Medulla oblongata (tissue), 1 donor: ENCODE measurements at regions not wholly inside any gene's neighbourhood (a gene's known extent, or its start where the extent isn't known, plus 50 kb on each side); places are given as distances from the start of the nearest gene placed in this dataset.
A peak's percentile ranks its signal among the peaks of the same experiment; 100 is the strongest.
"Not testable (repeated sequence)": the region's sequence is repeated elsewhere in the genome, so short reads cannot be mapped to it uniquely, and the experiment has no call there.

ENCODE experiments used
- DNase-seq: peaks from one replicate; pipeline ENCODE4 v3.0.0-alpha.2; 2015; ENCODE audit errors: extremely low spot score

DNA sequence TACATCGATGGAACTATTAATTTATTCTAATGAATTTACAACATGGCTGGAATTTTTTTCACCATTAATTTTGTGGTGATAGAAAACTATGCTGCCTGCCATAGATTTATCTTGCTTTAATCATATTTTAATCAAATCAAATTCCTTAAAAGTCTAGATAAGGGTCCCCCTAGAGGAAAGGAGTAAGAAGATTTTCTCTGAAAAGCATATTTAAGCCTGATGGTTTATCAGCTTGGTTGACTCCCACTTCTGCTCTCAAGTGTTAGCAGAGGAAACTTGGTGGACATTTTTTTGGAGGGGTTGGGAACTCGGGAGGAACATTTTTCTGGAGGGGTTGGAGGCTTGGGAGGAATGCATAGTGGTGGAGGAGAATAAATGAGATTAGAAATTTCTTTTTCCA, 253.3 kb downstream of the KCNRG start:
- DNase-seq: no peak

DNA sequence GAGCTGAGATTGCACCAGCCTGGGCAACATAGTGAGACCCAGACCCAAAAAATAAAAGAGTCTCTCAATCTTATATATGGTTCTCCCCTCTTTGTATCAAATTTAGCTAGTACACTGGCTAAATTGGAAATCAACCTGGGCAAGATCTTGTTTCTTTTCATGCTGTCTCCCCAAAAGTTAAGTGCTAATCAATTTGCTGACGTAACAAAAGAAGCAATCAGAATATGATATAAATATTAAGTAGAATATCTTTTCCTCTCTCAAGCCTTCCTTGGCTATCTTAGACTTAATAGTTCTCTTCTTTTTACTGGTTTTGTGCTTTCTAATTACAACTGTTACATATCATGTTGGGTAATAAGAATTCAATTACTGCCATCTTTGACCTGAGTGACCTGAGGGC, 258.9 kb downstream of the KCNRG start:
- DNase-seq: no peak

DNA sequence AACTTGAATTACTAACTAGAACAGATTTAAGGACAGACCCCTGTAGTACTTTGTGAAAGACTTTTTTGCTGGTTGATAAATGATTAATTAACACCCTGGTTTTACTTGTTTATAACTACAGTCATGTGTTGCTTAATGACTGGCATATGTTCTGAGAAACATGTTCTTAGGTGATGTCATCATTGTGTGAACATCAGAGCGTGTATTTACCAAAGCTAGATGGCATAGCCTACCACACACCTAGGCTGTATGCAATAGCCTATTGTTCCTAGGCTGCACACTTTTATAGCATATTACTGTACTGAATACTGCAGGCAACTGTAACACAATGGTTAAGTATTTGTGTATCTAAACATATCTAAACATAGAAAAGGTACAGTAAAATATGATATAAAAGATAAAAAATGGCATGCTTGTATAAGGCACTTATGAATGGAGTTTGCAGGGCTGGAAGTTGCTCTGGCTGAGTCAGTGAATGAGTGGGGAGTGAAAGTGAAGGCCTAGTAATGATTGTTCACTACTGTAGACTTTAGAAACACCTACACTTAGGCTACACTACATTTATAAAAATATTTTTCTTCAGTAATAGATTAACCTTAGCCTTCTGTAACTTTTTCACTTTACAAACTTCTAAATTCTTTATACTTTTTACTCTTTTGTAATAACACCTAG, 260.3 kb downstream of the KCNRG start:
- no peak for DNase-seq

DNA sequence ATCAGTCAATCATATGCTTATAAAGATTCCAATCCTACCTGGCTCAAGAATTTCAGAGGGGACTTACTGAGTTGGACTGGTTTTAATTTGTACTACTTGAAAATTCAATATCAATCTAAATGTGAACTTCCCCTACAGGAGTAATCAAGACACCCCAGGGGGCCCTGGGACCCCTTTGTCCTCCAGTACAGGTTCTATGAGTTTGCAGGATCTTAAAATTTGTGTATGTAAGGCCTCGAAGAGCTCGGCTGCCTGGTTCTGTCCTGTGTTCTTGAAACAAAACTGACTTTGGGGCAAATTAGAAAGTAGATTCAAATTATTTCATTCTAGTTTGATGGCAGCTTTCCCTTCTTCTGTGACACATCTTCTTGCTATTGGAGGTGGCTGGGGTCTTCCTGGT, 261.3 kb downstream of the KCNRG start:
- DNase-seq: no peak

DNA sequence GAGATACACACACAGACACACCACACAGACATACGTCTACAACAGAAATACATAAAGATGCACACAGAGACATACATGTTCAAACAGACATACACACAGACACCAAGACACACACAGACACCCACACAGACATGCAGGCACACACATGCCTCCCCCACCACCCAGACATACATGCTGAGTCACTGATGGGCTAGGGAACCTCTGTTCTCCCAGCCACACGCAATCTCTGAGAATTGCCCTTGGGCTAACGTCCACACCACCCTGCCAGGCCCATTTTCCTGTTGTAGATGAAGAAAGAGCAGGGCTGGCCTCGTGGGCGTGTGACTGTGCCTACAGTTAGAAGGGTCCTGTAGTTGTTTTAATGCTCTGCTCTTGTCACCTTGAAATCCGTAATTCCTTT, 261.9 kb downstream of the KCNRG start:
- no peak for DNase-seq

DNA sequence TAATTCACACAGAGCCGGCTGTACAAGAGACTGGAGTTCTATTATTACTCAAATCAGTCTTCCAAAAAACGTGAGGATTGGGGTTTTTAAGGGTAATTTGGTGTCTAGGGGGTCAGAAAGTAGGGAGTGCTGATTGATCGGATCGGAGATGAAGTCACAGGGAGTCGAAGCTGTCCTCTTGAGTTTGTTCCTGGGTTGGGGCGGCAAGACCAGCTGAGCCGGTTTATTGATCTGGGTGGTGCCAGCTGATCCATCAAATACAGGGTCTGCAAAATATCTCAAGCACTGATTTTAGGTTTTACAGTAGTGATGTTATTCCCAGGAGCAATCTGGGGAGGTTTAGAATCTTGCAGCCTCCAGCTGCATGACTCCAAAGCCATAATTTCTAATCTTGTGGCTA, 262.7 kb downstream of the KCNRG start:
- DNase-seq: no peak

DNA sequence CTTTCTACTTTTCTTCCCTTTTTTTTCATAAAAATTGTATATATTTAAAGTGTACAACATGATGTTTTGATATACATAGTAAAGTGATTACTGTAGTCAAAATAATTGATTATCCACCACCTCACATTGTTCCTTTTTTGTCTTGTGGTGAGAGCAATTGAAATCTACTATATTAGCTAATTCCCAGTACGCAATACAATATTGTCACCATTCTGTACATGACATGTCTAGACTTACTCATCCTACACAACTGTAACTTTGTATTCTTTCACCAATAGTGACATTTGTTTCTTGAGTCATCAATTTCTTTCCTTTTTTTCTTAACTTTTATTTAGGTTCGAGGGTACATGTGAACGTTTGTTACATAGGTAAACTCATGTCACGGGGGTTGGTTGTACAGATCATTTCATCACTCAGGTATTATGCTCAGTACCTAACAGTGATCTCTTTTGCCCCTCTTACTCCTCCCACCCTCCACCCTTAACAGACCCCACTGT, 265.2 kb downstream of the KCNRG start:
- DNase-seq: no peak

DNA sequence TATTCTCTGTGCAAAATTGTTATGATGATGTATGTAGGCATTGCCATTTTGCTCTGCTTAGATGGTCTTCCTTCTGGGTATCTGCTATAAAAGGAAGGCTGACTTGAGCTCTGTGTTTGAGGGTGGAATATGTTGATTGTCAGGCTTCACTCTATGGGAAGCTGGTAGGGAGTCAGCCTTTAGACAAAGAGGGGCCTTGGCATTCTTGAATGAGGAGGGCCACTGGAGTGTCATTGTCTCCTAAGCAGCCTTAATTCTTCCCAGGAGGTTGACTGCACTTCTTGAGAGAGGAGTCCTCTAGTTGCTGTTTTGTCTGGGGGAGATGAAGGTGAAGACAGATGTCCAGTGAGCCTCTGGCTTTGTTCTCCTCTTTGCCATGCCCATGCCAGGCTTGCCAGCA, 266.8 kb downstream of the KCNRG start:
- no peak for DNase-seq

DNA sequence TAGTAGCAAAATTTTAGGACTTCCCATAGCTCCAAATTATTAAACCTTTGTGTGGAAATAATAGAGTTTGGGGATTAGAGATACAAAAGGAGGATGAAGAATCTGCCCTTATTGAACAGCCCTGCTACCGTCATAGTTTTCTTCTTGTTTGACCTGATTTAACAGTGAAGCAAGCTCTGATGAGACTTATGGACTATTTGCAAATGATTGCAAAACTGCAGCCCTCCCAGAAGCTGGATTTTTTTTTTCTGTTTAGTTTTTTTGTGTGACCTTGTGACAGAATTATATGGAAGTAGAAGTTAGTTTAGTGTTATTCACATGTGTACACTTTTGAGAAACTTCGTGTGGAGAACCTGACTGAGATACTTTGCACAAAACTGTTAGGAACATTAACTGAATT, 267.8 kb downstream of the KCNRG start:
- no peak for DNase-seq

DNA sequence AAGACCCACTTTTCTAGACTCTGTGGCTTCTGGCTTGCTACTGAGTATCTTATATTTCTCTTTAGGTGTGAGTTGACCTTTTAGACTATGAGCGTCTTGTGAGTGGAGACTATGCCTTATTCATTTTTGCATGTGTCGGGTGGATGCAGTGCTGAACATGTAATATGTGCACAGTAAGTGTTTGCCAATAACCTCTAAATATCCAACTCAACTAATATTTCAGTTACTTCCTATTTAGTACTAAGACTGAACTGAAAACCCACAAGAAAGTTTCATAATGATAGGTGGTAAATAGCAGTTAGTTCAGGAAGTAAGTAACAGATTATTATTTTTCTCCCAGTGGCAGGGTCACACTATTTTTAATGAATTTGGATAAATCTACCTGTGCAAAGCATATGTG, 269.3 kb downstream of the KCNRG start:
- no peak for DNase-seq

DNA sequence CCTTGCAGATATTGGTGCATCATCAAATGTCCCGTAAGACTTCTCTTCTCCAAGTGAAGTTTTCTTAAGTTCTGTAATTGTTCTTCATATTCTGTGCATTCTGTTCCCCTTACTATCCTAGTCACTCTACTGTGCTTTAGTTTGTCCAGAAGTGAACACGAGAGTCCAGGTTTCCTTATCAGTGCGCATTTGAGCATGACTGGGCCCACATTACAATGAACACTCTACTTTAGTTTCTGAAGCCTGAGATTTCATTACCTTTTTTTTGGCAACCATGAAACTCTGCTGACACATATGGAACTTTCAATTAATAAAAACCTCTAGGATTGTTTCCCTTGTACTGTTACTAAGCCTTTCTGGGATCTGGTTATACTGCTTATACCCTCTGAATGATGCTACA, 270.0 kb downstream of the KCNRG start:
- DNase-seq: no peak

DNA sequence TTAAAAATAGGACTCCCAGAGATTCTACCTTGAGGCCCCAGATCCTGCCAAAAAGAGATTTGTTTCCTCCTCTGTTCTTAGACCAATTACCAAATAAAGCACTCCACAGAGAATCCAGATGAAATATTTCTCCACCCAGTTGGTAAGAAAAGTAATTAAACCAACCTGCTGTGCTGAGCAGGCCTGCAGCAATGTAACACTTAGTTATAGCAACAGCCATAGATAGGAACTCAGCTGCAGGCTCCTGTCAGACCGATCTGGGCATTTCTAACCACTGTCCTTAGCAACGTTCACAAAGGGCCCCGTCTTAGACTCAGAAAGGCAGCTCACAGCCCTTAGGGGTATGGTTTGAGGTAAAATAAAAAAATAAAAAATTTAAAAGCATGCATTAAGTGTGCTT, 271.1 kb downstream of the KCNRG start:
- no peak for DNase-seq

DNA sequence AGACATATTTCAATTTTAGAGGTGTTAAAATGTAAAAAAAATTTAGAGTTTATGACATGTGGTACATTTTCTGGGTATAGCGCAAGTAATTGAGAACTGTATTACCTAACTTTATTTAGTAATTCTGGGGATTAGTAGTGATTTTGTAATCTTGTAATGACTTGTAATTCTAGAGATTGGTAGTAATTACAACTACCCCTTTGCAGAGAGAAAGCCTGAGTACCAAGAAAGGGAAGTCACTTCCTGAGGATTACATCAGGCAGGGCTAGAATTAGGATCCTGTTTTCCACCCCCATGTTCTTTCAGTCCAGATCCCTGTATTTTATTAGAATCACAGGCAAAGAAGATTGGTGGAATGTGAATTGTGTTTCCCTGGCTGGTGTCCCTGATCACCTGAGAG, 274.9 kb downstream of the KCNRG start:
- DNase-seq: no peak

DNA sequence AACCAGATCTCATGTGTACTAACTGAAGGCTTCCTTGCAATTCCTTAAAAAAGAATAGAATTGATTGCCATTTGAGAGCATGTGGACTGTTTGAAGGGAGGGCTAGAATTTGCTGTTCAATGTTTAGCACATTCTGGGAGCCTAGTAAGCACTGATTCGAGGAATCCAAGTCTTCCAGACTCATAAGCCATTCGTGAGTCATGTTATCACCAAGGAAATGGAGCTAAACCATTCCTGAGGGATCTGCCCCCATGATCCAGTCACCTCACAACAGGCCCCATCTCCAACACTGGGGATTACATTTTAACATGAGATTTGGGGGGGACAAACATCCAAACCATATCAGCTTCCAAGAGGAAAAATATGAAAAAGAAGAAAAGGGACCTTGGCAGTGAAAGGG, 276.4 kb downstream of the KCNRG start:
- no peak for DNase-seq

DNA sequence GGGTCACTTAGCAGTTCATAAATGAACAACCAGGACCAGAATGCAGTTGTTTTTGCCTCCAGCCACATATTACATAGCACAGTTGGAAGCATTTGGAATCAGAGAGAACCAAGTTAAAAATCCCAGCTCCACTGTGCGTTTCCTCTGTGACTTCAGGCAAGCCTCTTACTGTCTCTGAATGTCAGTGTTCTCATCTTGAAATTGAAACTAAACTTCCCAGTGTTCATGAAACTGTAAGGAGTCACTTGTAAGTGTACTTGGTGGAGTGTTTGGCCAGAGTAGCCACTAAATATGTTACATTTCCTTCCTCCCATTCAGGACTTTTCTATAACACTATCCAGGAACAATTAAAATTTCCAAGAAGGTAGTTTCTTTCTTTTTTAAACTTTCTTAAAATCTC, 276.8 kb downstream of the KCNRG start:
- DNase-seq: no peak

DNA sequence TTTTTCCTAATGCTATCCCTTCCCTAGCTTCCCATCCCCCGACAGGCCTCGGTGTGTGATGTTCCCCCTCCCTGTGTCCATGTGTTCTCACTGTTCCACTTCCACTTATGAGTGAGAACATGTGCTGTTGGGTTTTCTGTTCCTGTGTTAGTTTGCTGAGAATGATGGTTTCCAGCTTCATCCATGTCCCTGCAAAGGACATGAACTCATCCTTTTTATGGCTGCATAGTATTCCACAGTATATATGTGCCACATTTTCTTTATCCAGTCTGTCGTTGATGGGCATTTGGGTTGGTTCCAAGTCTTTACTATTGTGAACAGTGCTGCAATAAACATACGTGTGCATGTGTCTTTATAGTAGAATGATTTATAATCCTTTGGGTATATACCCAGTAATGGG, 279.2 kb downstream of the KCNRG start:
- DNase-seq: not testable (repeated sequence)

DNA sequence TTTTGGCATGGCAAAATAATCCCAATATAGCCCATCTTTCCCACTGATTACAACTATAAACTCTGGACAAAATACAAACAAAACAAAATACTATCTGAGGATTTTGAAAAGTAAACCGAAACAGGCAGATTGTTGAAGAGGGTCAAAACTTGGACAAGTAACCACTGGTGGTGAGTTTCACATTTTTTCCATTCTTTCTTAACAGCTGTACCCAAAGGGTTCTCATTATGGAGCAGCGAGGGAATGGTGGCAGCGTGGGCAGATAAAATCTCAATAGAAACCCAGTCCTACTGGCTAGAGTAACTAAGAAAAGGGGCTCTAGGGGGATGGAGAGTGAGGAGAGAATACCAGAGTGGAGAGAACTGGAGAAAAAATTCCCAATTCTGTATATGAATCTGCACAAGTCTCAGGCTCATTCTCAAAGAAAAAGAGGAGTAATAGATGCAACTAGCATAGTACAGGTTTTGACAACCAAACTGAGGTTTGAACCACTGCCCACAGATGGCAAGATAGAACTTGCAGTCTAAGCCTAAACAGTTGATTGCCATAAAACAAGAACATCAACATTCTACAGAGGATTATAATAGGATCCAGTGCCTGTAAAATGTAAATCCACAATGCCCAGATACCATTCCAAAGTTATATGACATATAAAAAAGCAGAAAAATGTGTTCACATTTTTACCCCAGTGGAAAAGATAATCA, 284.5 kb downstream of the KCNRG start:
- no peak for DNase-seq

DNA sequence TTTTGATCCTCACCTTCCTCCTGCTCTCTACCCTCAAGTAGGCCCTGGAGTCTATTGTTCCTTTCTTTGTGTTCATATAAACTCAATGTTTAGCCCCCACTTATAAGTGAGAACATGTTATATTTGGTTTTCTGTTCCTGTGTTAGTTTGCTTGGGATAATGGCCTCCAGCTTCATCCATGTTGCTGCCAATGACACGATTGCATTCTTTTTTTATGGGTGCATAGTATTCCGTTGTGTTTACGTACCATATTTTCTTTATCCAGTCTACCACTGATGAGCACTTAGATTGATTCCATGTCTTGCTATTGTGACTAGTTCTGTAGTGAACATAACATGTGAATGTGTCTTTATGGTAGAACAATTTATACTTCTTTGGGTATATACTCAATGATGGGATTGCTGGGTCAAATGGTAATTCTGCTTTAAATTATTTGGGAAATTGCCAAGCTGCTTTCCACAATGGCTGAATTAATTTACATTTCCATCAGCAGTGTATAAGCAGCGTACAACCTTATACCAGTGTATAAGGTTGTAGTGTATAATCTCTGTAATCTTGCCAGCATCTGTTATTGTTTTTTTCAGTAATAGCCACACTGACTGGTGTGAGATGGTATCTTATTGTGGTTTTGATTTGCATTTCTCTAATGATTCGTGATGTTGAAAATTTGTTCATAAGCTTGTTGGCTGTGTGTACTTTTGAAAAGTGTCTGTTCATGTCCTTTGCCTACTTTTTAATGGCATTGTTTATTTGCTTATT, 288.9 kb downstream of the KCNRG start:
- no peak for DNase-seq

DNA sequence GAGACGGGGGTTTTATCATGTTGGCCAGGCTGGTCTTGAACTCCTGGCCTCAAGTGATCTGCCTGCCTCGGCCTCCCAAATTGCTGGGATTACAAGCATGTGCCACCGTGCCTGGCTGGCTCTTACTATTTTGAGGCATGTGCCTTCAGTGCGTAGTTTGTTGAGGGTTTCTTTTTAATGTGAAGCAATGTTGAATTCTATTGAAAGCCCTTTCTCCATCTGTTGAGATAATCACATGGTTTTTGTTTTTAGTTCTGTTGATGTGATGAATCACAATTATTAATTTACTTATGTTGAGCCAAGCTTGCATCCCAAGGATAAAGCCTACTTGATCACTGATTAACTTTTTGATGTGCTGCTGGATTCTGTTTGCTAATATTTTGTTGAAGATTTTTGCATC, 290.9 kb downstream of the KCNRG start:
- DNase-seq: no peak

DNA sequence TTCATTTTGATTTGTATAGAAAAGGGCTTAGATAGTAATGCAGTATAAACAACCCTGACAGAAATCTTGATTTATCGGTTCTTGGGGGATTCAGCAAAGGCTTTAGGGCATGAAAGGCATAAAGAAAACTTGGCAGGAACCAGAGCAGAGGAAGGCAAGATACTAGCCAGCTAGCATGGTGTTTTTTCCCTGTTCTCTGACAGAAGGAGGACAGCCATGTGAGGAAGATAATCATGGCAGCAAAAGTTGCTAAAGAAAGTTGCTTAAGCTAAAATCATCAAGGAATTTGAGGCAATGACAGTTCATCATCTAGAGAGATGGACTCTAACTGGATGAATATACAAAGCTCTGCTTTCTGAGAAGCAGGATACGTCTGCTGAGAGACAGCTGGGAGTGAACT, 294.1 kb downstream of the KCNRG start:
- peak; percentile 27 for DNase-seq

DNA sequence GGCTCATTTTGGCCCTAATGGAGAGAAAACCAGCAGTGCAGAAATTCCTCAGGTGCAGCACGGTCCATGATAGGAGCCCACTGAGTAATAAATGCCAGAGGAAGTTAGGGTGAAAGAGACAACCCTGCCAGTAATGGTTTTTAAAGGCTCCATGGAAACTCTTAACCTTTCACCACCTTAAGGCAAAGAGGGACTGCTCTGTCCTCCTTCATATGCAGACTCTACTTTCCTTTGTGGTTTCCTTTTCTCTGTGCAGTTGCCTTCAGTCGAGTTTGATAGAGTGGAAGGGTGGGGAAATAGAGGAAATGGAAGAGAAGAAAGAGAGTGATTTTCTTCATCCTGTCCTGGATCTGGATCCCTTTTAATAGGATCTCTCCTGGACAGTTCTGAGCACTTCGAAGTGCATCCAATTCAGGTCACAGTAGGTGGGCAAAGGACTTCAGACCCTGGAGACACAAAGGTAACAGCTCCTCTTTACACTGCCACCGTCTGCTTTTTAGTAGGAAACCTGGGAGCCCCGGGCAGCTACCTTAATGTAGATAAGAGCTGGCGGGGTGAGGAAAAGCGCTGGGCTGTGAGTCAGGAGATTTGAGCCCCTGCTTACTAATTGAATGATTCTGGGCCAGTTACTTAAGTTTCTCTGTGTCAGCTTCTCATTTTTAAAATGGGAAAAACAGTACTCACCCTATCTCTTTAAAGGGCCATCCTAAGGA, 294.8 kb downstream of the KCNRG start:
- DNase-seq: no peak

DNA sequence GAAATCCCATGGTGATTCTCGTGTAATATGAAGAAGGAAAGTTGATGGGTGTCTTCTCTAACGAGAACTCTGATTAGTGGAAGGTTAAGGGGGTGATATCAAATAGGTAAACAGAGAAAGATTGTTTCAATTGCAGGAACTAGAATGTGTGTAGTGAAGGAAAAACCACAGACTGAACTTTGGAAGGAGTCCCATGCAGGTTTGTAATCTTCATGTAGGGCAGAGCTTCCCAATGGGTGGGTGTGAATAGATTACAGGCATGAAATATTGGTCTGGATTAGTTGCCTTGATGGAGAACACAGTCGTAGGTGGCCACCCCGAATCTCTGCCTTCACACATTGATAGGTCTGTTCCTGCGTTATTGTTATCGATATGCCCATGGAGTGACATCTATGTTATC, 295.5 kb downstream of the KCNRG start:
- DNase-seq: no peak
